ENCODE measurements at regions not wholly inside any gene's neighbourhood (a gene's known extent, or its start where the extent isn't known, plus 50 kb on each side); places are given as distances from the start of the nearest gene placed in this dataset.
A peak's percentile ranks its signal among the peaks of the same experiment; 100 is the strongest.

DNA sequence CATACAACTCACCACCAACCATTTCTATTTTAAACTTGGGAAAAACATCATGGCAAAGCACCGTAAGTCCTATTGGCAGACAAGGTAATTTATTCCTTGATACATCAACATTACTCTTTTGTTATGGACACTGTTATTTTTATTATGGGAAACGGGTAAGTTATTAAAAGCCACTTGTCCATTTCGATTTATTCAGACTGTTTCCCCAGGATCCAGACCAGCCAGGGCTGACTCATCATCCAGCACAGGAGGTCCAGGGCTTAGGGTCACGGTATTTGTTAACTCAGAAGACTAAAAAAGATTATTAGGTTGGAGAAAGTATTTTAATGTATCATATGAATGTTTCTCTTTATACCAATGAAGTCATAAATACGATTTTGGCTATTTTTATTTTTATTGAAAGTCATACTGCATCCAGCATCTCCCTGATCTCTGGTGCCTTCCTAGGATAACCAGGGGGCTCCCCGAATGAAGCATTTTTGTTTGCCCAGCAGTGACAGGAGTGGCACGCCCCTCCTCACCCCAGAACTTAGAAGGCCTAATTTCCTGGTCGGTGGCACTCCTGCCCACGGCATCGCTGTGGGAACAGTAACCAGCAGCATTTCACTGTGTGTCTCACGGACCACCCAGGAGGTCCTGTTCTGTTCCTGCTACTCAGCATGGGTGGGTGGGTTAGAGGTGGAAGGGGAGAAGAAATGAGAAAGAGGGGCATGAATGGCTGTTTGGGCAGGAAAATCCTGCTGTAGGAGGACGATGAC, 446.1 kb downstream of the EIPR1 start:
- Mint-ChIP-seq H3K36me3 (ENCODE audit: low read depth) (peaks cover 2% of the 10 kb centered on the region), H3K27ac (ENCODE audit: unreplicated experiment) (peak overlapping the region; percentile 91), H3K4me1 (ENCODE audit: low read depth) (peaks cover 27% of the 10 kb centered on the region), H3K27me3 (ENCODE audit: low read depth) (peaks cover 2% of the 10 kb centered on the region), H3K9me3 (ENCODE audit: low read depth) (peaks cover 19% of the 10 kb centered on the region), H3K4me3 (ENCODE audit: unreplicated experiment) (no peak overlapping the region)
- TF ChIP-seq, protein P1, sequence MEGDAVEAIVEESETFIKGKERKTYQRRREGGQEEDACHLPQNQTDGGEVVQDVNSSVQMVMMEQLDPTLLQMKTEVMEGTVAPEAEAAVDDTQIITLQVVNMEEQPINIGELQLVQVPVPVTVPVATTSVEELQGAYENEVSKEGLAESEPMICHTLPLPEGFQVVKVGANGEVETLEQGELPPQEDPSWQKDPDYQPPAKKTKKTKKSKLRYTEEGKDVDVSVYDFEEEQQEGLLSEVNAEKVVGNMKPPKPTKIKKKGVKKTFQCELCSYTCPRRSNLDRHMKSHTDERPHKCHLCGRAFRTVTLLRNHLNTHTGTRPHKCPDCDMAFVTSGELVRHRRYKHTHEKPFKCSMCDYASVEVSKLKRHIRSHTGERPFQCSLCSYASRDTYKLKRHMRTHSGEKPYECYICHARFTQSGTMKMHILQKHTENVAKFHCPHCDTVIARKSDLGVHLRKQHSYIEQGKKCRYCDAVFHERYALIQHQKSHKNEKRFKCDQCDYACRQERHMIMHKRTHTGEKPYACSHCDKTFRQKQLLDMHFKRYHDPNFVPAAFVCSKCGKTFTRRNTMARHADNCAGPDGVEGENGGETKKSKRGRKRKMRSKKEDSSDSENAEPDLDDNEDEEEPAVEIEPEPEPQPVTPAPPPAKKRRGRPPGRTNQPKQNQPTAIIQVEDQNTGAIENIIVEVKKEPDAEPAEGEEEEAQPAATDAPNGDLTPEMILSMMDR (IDR thresholded peaks at IDR 0.05) = no peak
- no peak for DNase-seq (ENCODE audit: low spot score)

DNA sequence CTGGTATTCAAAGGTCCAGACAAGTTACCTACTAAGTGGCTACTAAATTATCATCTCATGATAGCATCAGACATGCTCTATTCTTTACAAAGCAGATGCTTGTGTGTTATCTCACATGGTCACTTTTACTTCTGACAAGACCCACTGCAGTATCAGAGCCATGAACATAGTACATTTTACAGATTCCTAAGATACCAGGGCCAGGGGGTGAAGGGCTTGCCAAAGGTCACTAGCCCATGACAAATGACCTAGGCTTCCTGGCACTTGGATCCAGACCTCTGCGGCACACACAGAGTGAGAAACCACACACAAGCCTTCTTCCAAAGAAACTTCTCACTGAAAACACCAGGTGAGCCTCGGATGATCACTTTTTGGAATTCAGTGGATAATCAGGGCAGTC, 446.8 kb downstream of the EIPR1 start:
- H3K27me3 Mint-ChIP-seq (ENCODE audit: low read depth) = peaks cover 2% of the 10 kb centered on the region
- H3K4me3 Mint-ChIP-seq (ENCODE audit: unreplicated experiment) = no peak overlapping the region
- peaks cover 2% of the 10 kb centered on the region for H3K36me3 Mint-ChIP-seq (ENCODE audit: low read depth)
- TF ChIP-seq, protein P1 (IDR thresholded peaks at IDR 0.05) = no peak
- DNase-seq (ENCODE audit: low spot score) = no peak
- H3K4me1 Mint-ChIP-seq (ENCODE audit: low read depth) = peaks cover 27% of the 10 kb centered on the region
- H3K9me3 Mint-ChIP-seq (ENCODE audit: low read depth) = peaks cover 21% of the 10 kb centered on the region
- peak overlapping the region; percentile 91 for H3K27ac Mint-ChIP-seq (ENCODE audit: unreplicated experiment)

DNA sequence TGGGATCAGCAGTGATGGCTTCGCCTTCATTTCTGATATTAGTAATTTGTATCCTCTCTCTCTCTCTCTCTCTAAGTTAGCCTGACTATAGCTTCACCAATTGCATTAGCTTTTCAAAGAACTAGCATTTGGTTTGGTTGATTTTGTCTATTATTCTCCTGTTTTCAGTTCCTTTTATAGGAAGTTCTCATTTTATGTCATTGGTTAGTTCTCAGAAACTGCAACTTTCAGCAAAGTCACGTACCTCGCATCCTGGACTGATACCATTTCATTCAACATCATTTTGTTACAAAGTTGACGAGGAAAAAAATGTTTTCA, 450.8 kb downstream of the EIPR1 start:
- DNase-seq (ENCODE audit: low spot score) = no peak
- H3K27ac Mint-ChIP-seq (ENCODE audit: unreplicated experiment) = no peak overlapping the region
- no peak overlapping the region for H3K4me3 Mint-ChIP-seq (ENCODE audit: unreplicated experiment)
- no peaks in the 10 kb centered on the region for H3K27me3 Mint-ChIP-seq (ENCODE audit: low read depth)
- peaks cover 20% of the 10 kb centered on the region for H3K4me1 Mint-ChIP-seq (ENCODE audit: low read depth)
- peaks cover 2% of the 10 kb centered on the region for H3K36me3 Mint-ChIP-seq (ENCODE audit: low read depth)
- TF ChIP-seq, protein P1 (IDR thresholded peaks at IDR 0.05) = no peak
- H3K9me3 Mint-ChIP-seq (ENCODE audit: low read depth) = peaks cover 25% of the 10 kb centered on the region

DNA sequence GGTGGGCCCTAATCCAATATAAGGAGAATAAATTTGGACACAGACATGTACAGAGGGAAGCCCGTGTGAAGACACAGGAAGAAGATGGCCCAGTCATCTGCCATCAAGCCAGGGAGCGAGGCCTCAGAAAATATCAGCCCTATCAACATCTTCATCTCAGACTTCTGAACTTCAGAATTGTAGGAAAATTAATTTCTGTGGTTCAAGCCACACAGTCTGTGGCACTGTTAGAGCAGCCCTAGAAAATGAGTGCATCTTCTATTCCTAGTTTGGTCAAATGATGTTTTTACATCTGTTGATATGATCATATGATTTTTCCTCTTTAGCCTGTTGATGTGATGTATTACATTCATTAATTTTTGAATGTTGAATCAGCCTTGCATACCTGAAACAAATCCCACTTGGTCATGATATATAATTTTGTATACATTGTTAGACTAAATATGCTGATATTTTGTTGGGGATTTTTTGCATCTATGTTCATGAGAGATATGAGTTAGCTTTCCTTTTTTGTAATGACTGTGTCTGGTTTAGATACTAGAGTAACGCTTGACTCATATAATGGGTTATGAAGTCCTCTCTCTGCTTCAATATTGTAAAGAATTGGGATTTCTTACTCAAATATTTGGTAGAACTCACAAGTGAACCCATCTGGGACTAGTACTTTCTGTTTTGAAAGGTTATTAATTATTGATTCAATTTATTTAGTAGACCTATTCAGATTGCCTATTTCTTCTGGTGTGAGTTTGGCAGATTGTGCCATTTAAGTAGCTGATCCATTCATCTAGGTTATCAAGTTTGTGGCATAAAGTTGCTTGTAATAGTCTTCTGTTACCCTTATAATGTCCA, 451.4 kb downstream of the EIPR1 start:
- DNase-seq (ENCODE audit: low spot score) = no peak
- H3K27ac Mint-ChIP-seq (ENCODE audit: unreplicated experiment) = no peak overlapping the region
- TF ChIP-seq, protein P1 (IDR thresholded peaks at IDR 0.05) = no peak
- H3K4me3 Mint-ChIP-seq (ENCODE audit: unreplicated experiment) = no peak overlapping the region
- peaks cover 25% of the 10 kb centered on the region for H3K9me3 Mint-ChIP-seq (ENCODE audit: low read depth)
- no peaks in the 10 kb centered on the region for H3K27me3 Mint-ChIP-seq (ENCODE audit: low read depth)
- peaks cover 2% of the 10 kb centered on the region for H3K36me3 Mint-ChIP-seq (ENCODE audit: low read depth)
- peaks cover 14% of the 10 kb centered on the region for H3K4me1 Mint-ChIP-seq (ENCODE audit: low read depth)

DNA sequence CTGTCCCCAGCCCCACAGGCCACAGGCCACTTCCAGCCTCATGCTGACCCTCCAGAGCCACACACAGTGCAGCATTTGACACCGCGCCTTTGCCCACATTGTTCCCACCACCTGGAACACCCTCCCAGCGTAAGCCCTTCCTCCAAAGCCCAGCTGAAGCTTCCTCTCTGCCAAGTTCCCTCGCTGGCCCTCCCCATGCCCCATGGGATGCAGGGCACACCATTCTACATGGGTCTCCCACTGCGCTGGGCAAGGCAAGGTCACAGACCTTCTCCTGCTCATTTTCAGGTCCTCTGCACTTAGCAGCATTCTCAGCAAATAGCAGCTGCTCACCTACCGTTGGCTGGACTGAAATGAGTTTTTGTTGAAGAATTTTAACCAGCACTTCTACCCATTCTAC, 455.5 kb downstream of the EIPR1 start:
- Mint-ChIP-seq H3K27ac (ENCODE audit: unreplicated experiment) (no peak overlapping the region), H3K4me3 (ENCODE audit: unreplicated experiment) (no peak overlapping the region), H3K9me3 (ENCODE audit: low read depth) (peaks cover 6% of the 10 kb centered on the region), H3K36me3 (ENCODE audit: low read depth) (no peaks in the 10 kb centered on the region), H3K27me3 (ENCODE audit: low read depth) (peaks cover 3% of the 10 kb centered on the region), H3K4me1 (ENCODE audit: low read depth) (no peaks in the 10 kb centered on the region)
- no peak for DNase-seq (ENCODE audit: low spot score)
- TF ChIP-seq, protein P1 (IDR thresholded peaks at IDR 0.05) = no peak

Data from chondrocyte (in vitro differentiated cells).